Fibroblast of lung (primary cell): ENCODE measurements at regions not wholly inside any gene's neighbourhood (a gene's known extent, or its start where the extent isn't known, plus 50 kb on each side); places are given as distances from the start of the nearest gene placed in this dataset.

ENCODE experiments used
- DNase-seq, 2 donors: peaks; one replicate each; pipeline versions ENCODE4 v3.0.0 to v3.0.0-alpha.2; 2010; ENCODE audit warnings: low read depth in 2 of 2
- H2AFZ ChIP-seq: 2 replicates; pipeline ENCODE4 v1.5.1; 2012; ENCODE audit warnings: low read length, control low read depth, inconsistent platforms
- H3K27ac ChIP-seq: 2 replicates; pipeline ENCODE4 v1.5.1; 2011; ENCODE audit warnings: low read length, control low read depth; ENCODE audit not compliant: insufficient read depth
- H3K27me3 ChIP-seq: 2 replicates; pipeline ENCODE4 v1.5.1; 2011; ENCODE audit warnings: mild to moderate bottlenecking, low read length; ENCODE audit not compliant: control insufficient read depth, insufficient read depth
- H3K36me3 ChIP-seq: 2 replicates; pipeline ENCODE4 v1.5.1; 2011; ENCODE audit warnings: low read length; ENCODE audit not compliant: control insufficient read depth, insufficient read depth
- H3K4me1 ChIP-seq: 2 replicates; pipeline ENCODE4 v1.5.1; 2011; ENCODE audit warnings: low read length; ENCODE audit not compliant: control insufficient read depth, insufficient read depth; ENCODE audit errors: extremely low read depth
- H3K4me2 ChIP-seq: 2 replicates; pipeline ENCODE4 v1.5.1; 2011; ENCODE audit warnings: low read length, control low read depth; ENCODE audit not compliant: insufficient read depth; ENCODE audit errors: extremely low read depth
- H3K4me3 ChIP-seq, 4 experiments: fragments of 200-600 bp in 1 of 4; sonication (generic) in 1 of 4; replicated peaks in 1 of 4; 2 replicates each; pipeline ENCODE4 v1.5.1; 2011 to 2016; ENCODE audit warnings: low read length in 4 of 4, low read depth in 3 of 4, mild to moderate bottlenecking in 3 of 4, control low read depth in 2 of 4, inconsistent platforms in 1 of 4, mixed read lengths in 1 of 4; ENCODE audit not compliant: insufficient read depth in 1 of 4; ENCODE audit errors: control extremely low read depth in 1 of 4
- H3K79me2 ChIP-seq: 2 replicates; pipeline ENCODE4 v1.5.1; 2012; ENCODE audit warnings: mild to moderate bottlenecking, low read length, inconsistent platforms; ENCODE audit not compliant: control insufficient read depth, insufficient read depth
- H3K9ac ChIP-seq: 2 replicates; pipeline ENCODE4 v1.5.1; 2011; ENCODE audit warnings: mild to moderate bottlenecking, low read length, control low read depth; ENCODE audit not compliant: insufficient read depth
- H3K9me3 ChIP-seq: 2 replicates; pipeline ENCODE4 v1.5.1; 2012; ENCODE audit warnings: low read depth, low read length; ENCODE audit not compliant: control insufficient read depth, insufficient read depth
- H4K20me1 ChIP-seq: 2 replicates; pipeline ENCODE4 v1.5.1; 2011; ENCODE audit warnings: low read length; ENCODE audit not compliant: control insufficient read depth, insufficient read depth; ENCODE audit errors: extremely low read depth
- EZH2 ChIP-seq: IDR thresholded peaks from 2 replicates; pipeline ENCODE4 v1.5.1; 2012; ENCODE audit warnings: low read length, control low read depth, mild to moderate bottlenecking; ENCODE audit errors: missing control alignments
- TF ChIP-seq, protein P1 (sequence below), 2 donors: IDR thresholded peaks in 1 of 2; conservative IDR thresholded peaks in 1 of 2; 1 replicate in 1 of 2; 2 replicates in 1 of 2; pipeline ENCODE4 v1.5.1; 2011 to 2012; ENCODE audit warnings: low read length in 2 of 2, control low read depth in 1 of 2, inconsistent platforms in 1 of 2, low read depth in 1 of 2, mild to moderate bottlenecking in 1 of 2

DNA sequence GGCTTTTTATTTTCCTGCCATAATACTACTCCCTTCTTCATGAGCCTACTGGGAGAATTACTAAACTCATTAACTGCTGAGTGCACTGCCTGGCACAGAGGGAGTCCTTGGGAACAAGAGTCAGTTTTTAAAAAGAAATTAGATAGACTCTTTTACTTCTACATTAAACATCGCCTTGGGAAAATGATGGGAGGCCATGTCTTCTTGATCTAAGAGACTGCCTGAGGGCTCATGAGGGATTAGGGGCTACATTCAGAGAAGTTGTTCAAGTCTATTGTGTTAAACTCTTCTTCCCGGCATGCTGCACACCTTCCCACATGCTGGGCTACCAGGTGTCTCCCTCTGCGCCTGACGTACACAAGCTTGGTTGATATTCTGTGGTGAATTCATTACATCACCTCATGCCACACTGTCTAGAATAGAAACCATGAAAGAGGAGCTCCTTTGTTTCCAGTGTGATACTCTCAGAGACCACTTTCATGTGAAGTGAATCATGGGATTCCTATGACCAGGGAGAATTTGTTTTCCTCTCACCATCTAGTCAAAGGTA, 1422.3 kb downstream of the AACS start:
- no peak overlapping the region for H3K27ac ChIP-seq
- no peak for TF ChIP-seq EZH2
- TF ChIP-seq, protein P1, sequence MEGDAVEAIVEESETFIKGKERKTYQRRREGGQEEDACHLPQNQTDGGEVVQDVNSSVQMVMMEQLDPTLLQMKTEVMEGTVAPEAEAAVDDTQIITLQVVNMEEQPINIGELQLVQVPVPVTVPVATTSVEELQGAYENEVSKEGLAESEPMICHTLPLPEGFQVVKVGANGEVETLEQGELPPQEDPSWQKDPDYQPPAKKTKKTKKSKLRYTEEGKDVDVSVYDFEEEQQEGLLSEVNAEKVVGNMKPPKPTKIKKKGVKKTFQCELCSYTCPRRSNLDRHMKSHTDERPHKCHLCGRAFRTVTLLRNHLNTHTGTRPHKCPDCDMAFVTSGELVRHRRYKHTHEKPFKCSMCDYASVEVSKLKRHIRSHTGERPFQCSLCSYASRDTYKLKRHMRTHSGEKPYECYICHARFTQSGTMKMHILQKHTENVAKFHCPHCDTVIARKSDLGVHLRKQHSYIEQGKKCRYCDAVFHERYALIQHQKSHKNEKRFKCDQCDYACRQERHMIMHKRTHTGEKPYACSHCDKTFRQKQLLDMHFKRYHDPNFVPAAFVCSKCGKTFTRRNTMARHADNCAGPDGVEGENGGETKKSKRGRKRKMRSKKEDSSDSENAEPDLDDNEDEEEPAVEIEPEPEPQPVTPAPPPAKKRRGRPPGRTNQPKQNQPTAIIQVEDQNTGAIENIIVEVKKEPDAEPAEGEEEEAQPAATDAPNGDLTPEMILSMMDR (conservative IDR thresholded peaks at IDR 0.05 in 1 of 2, IDR thresholded peaks at IDR 0.05 in 1 of 2; ENCODE audit: low read depth in 1 of 2, low read length in 2 of 2) = no peak
- H2AFZ ChIP-seq = no peak overlapping the region
- H3K79me2 ChIP-seq = no peaks in the 10 kb centered on the region
- H3K4me3 ChIP-seq = no peak overlapping the region
- H3K4me1 ChIP-seq = no peaks in the 10 kb centered on the region
- H3K9me3 ChIP-seq = no peaks in the 10 kb centered on the region
- no peak overlapping the region for H3K4me2 ChIP-seq
- H3K36me3 ChIP-seq = no peaks in the 10 kb centered on the region
- peak in 1 of 2 donors; percentile 64 for DNase-seq
- H4K20me1 ChIP-seq = no peaks in the 10 kb centered on the region
- H3K9ac ChIP-seq = no peak overlapping the region
- H3K27me3 ChIP-seq = no peaks in the 10 kb centered on the region

DNA sequence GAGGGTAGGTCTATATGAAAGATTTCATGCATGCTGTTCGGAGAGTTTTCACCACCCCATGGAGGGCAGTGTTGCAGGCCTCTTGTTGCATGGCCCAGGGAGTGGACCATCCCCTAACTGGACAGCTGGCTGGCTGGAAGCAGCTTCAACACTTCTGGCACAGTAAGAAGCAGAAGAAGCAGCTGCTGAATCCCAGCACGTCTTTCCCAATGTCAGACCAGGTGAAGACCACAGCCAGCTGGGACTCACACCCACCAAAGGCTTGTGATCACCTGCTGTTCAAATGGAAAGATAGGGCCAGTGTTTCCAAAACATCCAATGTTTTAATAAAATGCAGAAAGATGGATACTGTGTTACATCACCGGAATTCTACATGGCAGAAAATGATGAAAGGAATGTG, 1423.6 kb downstream of the AACS start:
- no peaks in the 10 kb centered on the region for H3K4me1 ChIP-seq
- TF ChIP-seq, protein P1 (conservative IDR thresholded peaks at IDR 0.05 in 1 of 2, IDR thresholded peaks at IDR 0.05 in 1 of 2; ENCODE audit: low read depth in 1 of 2, low read length in 2 of 2) = no peak
- TF ChIP-seq EZH2 = no peak
- no peak for DNase-seq
- no peak overlapping the region for H3K4me3 ChIP-seq
- no peaks in the 10 kb centered on the region for H3K79me2 ChIP-seq
- no peaks in the 10 kb centered on the region for H3K27me3 ChIP-seq
- H2AFZ ChIP-seq = no peak overlapping the region
- no peaks in the 10 kb centered on the region for H4K20me1 ChIP-seq
- H3K9me3 ChIP-seq = no peaks in the 10 kb centered on the region
- H3K27ac ChIP-seq = no peak overlapping the region
- no peaks in the 10 kb centered on the region for H3K36me3 ChIP-seq
- H3K9ac ChIP-seq = no peak overlapping the region
- no peak overlapping the region for H3K4me2 ChIP-seq

GRCh38 chr12:126492181-126492580, 1426.9 kb downstream of the AACS start:
- no peak overlapping the region for H2AFZ ChIP-seq
- peak in 1 of 2 donors; percentile 24 for DNase-seq

More at GRCh38 chr12:126492181-126492580, 1426.9 kb downstream of the AACS start:
- H3K4me1 ChIP-seq = no peaks in the 10 kb centered on the region
- TF ChIP-seq, protein P1 (conservative IDR thresholded peaks at IDR 0.05 in 1 of 2, IDR thresholded peaks at IDR 0.05 in 1 of 2; ENCODE audit: low read depth in 1 of 2, low read length in 2 of 2) = no peak
- TF ChIP-seq EZH2 = no peak
- H3K27me3 ChIP-seq = no peaks in the 10 kb centered on the region
- no peak overlapping the region for H3K9ac ChIP-seq
- no peaks in the 10 kb centered on the region for H4K20me1 ChIP-seq
- H3K9me3 ChIP-seq = no peaks in the 10 kb centered on the region
- H3K27ac ChIP-seq = no peak overlapping the region
- H3K36me3 ChIP-seq = no peaks in the 10 kb centered on the region
- H3K4me2 ChIP-seq = no peak overlapping the region
- H3K79me2 ChIP-seq = no peaks in the 10 kb centered on the region
- H3K4me3 ChIP-seq = no peak overlapping the region
